ENCODE measurements at regions not wholly inside any gene's neighbourhood (a gene's known extent, or its start where the extent isn't known, plus 50 kb on each side); places are given as distances from the start of the nearest gene placed in this dataset.

DNA sequence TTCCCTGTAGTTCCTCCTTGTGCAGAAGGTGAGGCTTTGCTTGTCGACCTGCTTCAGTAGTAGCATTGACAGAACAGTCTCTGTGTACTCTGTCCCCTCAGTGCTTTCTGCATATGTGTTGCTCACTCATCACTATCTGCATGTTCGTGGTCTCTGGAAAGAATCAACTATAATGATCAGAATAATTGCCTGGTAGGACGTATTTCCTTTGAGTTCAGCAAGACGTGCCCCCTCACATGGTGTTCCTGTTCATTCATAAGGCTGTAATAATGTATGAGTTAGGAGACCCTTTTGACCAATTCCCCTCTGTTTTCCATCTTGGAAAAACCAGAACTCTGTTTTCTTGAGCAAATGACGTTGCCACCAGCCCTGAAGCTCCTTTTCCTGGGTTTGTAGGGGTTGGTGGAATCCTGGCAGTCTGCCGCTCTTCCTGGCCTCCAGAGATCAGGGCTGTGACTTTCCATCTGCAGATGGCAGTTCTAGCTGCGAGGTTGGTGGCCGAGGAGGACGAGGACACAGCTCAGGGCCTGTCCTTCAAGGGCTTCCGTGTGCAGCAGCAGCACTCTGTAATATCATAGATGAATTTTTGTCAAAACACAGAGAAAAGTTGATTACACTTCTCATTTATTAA is 61.9 kb downstream of the EXOSC2 start:
- peak; percentile 42 for DNase-seq (ENCODE audit: low spot score)

DNA sequence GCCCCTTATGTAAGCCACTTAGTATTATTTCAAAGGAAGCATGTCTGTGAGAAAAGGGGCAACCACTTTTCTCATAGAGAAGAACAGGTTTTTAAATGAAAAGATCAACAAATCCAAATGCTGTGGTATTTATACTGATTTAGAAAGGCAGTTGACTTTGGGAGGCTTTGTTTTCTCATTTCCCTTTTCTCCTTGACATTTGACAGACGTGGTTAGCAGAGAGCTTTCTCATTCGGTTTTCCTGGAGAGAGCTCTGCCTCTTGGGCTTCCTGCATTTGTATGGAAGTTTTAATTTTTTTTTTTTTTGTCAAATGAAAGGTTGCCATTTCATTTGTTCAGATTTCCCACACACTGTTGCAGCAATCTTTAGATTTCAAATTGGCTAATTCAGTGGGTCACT is 62.5 kb downstream of the EXOSC2 start:
- DNase-seq (ENCODE audit: low spot score): no peak

DNA sequence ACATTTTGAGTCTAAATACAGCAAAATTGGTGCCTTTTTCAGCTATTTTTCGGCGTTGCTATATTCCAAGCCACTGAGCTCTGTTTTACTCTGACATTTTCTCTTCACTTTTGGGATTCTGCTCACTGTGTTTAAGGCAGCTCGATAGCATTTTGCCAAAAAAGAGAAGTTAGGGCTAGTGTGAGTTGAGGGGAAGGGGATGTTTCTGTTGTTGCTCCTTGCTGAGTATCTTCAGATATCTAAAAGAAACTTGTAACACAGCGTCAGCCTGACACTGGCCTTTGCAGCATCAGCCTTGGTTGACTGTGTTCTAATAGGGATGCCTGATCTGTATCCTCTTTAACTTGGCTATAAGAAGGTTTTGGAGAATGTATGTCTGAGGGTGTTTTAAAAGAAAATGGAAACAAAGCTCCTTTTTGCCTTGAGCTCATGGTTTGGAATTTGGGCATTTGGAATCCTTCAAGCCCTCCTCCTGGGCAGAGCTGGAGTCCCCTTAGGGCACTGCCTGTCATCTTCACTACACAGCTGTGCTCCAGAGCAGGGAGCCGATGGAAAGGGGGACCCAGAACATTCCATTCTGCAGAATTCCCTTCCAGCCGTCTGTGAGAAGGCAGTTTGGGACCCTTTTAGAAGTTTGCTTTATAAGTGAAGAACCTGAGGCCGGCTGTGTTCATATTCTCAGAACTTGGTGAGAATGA is 63.0 kb downstream of the EXOSC2 start:
- DNase-seq (ENCODE audit: low spot score): no peak

DNA sequence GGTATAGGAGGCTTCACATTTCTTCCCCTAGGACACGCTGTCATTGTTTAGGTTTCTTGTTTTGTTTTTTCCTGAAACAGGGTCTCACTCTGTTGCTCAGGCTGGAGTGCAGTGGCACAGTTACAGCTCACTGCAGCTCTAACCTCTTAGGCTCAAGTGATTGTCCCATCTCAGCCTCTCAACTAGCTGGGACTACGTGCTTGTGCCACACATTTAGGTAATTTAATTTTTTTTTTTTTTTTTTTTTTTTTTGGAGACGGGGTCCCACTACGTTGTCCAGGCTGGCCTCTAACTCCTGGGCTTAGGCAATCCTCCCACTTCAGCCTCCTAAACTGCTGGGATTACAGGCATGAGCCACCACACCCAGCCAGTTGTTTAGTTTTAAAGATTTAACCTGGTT is 66.2 kb downstream of the EXOSC2 start:
- no peak for DNase-seq (ENCODE audit: low spot score)

DNA sequence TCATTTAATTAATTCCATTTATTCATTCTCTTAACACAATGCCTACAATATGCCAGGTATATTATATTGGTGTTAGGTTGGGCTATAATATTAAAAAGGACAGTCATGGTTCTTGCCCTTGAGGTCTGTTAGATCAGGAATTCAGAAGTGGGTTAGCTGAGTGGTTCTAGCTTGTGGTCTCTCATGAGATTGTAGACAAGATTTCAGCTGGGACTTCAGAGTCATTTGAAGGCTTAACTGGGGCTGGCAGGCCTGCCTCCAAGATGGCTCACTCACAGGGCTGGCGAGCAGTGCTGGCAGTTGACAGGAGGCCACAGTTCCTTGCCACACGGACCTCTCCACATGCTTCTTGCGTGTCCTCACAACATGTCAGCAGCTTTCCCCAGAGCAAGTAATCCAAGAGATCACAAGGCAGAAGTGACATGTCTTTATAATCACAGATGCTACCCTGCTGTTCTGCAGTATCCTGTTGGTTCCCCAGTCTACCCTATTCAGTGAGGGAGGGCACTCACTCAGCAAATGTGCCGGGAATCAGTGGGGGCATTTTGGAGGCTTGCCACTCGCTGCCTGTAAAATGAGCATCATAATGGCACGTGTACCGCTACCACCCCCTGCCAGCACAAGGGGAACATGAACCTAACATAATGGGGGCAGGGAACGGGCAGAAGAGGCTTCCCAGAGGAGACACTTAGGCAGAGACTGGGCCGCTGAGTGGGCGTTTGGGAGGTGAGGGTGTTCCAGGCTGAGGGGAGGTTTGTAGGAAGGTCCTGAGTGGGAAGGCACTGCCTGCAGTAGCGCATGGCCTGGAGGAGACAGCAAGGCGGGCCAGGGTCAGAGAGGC is 70.0 kb downstream of the EXOSC2 start:
- DNase-seq (ENCODE audit: low spot score): no peak

DNA sequence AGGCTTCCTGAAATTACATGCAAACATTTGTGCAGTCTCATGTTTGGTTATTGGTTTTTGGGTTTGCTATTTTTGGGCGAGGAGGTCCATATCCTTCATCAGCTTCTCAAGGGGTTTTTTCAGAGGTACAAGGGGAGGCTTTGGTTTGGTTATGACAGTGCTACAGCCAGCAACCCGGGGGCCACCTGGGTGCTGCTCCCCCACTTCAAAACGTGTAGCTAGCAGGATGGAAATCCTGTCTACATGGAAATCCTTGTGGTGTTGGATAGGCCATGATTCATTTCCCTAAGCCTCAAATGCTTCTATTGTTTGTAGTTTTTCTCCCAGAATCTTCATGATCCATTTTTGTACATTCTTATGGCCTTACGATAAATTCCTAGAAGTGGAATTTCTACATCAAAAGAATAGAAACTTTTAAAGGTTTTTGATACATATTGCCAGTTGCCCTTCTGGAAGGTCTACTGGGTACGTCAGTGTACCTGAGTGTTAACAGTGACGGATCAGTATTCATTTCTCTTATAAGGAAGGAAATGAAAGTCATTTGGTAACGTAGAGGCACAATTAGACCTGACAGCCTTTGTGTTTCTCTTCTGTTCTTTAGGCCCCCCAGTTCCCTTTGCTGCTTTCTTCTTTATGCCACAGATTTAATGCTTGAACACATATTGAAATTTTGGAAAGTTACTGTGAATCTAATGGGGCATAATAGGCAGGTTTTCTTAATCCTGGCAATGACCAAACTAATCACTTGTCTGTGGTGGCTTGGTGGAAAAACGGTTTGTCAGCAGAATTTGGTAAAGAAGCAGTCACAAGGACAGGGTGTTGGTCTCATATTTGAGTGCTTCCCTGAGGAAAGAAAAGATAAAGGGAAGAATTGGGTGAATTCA is 69.7 kb upstream of the ABL1 start:
- no peak for DNase-seq (ENCODE audit: low spot score)

DNA sequence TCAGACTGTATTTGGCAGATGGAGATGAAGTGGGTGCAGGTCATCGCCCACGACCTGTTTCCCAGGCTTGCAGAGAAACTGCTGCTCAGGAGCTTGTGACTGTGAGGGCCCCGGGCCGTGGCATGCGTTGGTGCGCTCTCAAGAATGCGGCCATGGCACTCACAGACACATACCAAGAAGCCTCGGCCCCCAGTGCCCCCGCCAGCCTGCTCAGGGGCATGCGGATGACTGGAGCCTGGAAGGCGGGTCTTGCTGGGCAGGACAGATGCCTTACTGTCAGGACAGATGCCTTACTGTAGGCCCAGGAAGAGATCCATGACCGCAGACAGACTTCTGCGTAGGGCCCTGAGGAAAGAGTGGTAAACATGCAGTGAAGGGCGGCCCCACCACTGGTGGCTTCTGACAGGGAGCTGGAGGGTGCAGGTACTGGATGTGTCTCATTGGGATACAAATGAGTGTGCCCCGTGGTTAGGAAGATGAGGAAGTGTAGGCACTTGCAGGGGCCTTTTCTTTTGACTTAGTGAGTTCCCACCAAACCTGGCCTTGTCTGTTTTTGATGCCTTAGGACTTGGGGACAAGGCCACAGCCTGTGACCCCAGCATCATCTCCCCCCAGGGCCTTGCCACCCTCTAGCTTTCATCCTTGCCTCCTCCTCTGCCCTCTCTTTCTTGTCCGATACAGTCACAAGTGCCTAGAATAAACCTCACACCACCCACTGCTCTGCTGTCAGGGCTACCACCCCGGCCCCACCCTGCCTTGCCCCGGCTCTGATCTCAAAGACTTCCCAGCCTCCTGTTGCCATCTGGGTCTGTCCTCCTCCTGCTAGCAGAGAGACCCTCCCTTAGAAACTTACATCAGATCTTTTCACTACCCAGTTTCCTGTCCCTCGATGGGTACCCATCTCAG is 68.8 kb upstream of the ABL1 start:
- DNase-seq (ENCODE audit: low spot score): no peak

DNA sequence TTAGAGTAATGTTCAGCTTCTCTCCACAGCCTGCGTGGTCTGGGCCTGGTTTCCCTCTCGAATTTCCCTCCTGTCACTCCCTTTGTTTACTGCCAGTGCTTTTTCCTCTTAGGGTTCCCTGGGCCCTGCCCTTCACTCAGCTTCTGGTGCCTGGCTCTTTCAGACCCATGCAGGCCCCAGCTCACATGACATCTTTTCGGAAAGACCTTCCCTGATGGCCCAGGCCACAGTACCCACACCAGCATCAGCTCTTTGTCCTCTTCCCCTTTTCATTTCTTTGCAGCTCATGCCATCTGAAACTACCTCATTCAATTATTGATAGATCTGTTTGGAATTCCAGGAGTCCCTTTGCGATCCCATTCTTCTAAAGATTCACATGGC is 68.1 kb upstream of the ABL1 start:
- no peak for DNase-seq (ENCODE audit: low spot score)

DNA sequence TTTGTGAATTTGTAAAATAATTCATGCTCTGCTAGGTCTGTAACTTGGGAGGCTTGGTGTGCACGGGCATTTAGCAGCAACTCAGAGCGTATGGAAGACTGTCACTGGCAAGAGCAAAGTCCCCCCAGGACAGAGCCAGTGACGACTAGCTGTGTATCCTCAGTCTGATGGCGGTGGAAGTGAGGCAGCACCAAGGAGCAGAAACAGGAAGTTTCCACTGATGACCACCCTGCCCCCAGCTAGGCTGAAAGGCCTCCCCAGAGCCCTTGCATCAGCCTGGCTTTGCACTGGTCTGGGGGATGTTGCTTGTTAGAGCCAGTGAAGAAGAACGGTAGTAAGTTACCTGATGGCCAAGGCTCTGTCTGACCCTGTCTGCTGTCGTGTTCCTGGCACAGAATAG is 66.8 kb upstream of the ABL1 start:
- no peak for DNase-seq (ENCODE audit: low spot score)

DNA sequence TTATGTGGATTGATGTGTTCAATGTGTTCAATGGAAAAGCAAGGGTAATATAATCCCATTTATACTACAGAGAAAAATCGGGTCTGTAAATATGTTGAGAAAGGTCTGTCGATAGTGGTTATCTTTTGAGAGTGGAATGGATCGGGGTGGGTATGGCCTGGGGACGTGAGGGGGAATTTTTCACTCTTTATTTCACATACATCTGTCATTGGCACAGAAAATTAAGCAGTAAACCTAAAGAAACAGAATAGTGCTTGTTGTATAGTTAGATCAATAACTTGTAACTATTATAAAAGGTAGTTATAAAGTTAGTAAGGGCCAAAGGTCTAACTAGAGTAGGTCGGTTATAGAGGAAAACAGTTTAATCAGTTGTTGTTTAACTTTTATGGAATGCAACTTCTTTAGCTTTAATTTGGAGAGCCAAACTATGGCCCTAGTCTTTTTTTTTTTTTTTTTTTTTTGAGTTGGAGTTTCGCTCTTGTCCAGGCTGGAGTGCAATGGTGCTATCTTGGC is 66.1 kb upstream of the ABL1 start:
- no peak for DNase-seq (ENCODE audit: low spot score)

DNA sequence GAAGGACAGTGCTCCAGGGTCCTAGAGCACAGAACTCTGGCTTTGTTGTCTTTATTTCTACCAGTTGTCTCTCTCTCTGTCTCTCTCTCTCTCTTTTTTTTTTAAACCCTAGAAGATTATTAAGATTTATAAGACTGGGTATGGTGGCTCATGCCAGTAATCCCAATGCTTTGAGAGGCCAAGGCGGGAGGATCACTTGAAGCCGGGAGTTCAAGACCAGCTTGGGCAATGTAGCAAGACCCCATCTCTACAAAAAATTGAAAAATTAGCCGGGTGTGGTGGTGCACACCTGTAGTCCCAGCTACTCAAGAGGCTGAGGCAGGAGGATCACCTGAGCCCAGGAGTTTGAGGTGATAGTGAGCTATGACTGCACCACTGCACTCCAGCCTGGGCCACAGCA is 65.0 kb upstream of the ABL1 start:
- DNase-seq (ENCODE audit: low spot score): no peak

DNA sequence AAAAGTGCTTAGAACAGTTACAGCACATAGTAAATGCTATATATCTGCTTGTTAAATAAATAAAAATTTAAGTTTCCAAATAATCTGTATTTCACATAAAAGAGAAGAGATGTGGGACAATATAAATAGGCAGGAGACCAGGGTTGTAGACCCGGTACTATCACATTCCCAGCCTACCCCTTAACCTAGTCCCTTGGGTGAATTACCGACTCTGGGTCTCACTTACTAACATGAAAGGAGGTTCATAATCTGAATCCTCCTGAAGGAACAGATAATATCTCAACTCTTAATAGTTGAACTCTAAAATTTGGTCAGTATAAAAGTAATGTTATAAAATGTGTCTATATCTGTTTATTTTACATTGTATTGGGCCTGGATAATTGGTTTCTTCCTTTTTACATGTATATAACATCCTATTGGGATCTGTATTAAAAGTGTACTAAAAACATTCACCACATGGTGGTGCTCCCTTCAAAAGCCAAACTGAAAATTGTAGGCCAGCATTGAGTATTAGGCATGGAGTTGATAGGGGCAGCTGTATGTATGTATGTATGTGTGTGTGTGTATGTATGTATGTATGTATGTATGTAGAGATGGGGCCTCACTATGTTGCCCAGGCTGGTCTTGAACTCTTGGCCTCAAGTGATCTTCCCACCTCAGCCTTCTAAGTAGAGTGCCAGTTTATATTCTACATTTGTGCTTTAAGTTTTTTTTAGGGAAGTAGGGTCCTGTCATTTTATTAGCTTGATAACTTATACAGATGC is 64.2 kb upstream of the ABL1 start:
- peak; percentile 54 for DNase-seq (ENCODE audit: low spot score)

DNA sequence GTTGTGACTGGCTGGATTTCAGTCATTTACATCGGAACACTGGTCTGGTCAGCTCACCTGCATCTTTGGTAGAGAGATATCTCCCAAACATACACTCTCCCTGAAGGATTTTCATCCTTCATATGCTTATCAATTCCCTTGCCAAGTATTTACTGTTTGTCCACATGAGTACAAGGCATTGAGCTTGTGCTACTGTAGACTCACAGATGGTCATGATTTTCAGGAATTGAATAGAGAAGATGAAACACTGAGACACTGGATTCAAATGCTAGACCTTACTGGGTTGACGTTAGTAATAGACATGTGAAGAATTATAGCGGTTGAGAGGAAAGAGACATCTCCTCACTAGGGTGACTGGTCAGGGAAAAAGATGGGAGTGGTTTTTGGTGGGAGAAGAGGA is 62.9 kb upstream of the ABL1 start:
- no peak for DNase-seq (ENCODE audit: low spot score)

DNA sequence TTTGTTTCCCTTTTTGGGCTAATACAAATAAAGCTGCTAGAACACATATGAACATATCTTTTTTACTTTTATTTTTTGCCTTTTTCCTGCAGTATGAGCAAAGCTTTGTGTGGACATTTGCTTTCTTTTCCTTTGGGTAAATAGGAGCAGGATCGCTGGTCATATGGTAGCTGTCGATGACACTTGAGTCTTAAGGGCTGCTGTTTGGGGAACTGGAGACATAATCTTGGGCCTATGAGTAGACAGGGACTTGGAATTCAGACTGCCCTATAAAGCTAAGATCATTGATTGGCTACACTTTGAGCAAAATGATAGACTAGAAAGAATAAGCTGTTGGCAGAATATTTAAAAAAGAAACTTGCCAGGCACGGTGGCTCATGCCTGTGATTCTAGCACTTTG is 60.9 kb upstream of the ABL1 start:
- DNase-seq (ENCODE audit: low spot score): no peak

DNA sequence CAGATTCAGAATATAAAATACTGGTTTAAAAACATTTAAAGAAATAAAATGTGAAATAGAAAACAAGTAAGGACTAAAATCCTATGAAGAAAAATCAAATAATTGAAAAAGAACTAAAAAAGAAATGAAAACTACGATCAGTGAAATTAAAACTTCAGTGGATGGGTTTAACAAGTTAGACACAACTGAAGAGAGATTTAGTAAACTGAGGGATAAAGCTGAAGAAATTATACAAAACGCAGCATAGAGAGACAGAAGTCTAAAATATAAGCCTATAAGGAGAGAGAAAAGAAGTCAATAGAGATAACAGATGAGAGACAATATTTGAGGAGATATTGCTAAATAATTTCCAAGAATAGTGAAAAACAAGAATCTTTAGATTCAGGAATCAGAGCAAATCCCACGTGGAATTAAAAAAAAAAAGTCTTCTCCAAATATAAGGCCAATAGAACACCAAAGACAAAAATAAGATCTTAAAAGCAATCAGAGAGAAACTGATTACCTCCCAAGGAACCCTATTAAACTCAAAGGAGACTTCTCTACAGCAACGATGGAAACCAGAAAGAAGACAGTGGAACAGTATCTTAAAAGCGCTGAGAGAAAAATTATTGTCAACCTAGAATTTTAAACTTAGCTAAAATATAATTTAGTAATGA is 59.6 kb upstream of the ABL1 start:
- no peak for DNase-seq (ENCODE audit: low spot score)

DNA sequence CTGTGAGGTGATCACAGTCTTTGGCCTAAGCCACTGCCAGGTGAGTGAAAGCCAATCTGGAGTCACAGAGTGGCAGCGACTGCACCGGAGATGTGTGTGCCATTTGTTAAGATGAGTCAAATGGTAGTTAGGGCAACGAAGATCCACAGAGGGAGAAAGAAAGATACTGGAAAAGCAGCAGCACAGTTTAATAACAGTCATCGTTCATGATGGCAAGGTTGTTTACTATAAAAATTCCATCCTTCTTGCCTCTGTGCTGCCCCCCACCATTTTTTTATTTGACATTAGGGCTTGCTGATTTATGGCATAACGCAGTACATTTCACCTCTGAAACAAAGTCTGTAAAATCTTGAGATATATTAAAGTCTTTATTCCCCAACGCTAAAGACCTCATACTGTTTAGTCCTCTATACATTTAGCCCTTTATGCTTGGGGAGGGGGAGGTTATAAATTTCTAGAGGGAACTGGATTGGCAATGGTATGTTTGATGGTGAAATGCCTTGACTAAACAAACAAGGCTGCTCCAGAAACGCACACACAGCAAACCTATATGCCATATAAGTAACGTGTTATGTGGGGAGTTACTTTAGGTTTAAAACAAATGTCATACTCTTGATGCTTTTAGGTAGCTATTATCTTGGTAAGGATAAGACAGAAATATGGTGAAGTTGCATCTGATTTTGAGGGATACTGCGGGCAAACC is 55.8 kb upstream of the ABL1 start:
- no peak for DNase-seq (ENCODE audit: low spot score)

DNA sequence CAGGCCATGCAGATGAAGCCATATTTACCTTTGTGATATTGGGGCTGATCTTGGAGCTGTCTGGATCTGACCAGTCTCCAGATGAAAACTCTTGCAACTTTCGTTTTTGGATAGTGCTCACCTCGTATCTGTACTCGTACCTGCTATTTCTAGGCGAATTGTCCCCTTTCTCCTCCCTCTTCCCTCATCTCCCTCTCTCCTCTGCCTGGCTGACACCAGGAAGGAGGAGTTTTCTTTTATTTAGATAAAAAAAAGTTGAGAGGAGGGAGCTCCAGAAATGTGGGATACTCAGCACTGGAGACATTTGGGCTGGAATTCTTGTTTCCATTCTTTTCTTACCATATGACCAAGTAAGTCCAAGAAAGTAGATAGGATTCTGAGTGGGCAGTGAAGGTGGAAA is 54.6 kb upstream of the ABL1 start:
- no peak for DNase-seq (ENCODE audit: low spot score)

DNA sequence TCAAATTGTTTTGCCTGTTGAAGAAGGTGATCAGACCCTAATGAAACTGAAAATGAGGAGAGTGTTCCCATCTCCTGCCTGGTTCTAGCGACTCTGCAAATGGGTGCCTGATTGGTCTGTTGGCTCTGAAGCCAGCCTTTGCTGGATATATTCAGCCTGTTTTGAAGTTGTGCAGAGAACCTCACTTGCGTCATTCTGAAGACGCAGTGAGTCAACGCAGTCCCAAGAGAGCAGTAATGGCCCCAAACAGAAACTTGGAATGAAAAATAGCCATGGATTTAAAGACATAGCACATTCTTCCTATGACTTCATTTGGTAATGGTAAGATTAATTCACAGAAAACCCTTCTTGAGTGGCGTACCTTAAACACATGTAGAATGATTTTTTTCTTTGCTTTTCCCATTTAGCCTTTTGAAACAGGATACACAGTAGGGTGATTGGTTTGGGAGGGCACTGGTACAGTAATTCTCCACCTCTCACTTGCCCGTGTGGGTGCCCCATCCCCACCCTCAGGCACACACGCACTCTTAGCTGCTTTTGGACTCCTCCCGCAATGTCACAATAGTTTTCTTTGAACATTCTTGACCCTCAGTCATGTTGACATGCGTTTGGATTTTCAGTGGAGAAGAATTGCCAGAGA is 54.1 kb upstream of the ABL1 start:
- peak; percentile 89 for DNase-seq (ENCODE audit: low spot score)

DNA sequence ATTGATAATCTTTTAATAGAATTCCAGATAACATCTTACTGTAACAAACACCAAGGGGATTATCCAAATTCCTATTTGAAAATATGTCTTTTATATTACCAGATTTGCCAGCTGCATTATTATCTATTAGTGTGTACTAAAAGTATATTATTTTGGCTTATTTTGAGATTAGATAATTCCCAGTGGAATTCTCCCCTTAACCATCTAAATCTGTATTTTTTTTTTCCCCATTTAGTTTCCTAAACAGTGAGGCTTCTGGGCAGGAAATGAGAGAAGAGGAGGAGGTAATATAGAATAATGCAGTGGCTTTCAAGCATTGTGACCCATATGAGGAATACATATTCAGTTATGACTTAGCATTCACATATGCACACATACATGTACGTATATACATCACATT is 53.5 kb upstream of the ABL1 start:
- no peak for DNase-seq (ENCODE audit: low spot score)
